CD4-positive, alpha-beta T cell treated with Interleukin-2 at 100 ng/mL for 4 hours (primary cell): ENCODE measurements at regions not wholly inside any gene's neighbourhood (a gene's known extent, or its start where the extent isn't known, plus 50 kb on each side); places are given as distances from the start of the nearest gene placed in this dataset.

ENCODE experiments used
- DNase-seq: peaks from one replicate; pipeline ENCODE4 v3.0.0-alpha.2; 2020; ENCODE audit warnings: low spot score

GRCh38 chr1:42034426-42034825 lies 115.7 kb upstream of the HIVEP3 start:
- no peak for DNase-seq

DNA sequence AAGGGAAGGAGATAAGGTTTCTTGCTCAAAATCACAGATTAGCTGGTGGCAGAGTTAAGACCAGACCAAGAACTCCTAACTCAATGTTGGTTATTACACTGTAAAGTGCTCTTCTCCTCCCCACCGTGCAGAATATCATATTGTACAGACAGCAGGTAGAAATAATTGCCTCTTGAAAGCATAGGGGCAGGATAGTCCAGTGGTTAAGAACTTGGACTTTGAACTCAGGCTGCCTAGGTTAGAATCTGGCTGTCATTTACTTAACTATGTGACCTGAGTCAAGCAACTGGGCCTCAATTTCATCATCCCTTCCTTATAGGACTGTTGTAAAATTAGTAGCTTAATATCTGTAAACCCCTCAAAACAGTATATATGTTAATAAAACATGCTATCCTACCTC lies 114.9 kb upstream of the HIVEP3 start:
- no peak for DNase-seq

DNA sequence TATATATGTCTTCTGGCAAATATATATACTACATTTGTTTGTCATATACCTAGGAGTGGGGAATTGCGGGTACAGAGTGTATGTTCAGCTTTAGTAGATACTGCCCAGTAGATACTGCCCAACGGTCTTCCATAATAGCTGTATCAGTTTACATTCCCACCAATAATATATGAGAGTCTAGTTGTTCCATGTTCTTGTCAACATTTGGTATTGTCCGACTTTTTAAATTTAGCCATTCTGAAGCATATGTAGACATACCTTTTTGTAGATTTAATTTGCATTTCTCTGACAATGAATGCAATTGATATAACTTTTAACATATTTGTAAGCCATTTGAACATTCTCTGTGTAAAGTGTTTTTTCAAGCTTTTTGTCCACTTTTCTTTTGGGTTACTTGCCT lies 99.0 kb upstream of the HIVEP3 start:
- DNase-seq: no peak

GRCh38 chr1:42017259-42017658 lies 98.5 kb upstream of the HIVEP3 start:
- no peak for DNase-seq

- no peak for DNase-seq
Observed at GRCh38 chr1:42014823-42015222, 96.1 kb upstream of the HIVEP3 start.

DNA sequence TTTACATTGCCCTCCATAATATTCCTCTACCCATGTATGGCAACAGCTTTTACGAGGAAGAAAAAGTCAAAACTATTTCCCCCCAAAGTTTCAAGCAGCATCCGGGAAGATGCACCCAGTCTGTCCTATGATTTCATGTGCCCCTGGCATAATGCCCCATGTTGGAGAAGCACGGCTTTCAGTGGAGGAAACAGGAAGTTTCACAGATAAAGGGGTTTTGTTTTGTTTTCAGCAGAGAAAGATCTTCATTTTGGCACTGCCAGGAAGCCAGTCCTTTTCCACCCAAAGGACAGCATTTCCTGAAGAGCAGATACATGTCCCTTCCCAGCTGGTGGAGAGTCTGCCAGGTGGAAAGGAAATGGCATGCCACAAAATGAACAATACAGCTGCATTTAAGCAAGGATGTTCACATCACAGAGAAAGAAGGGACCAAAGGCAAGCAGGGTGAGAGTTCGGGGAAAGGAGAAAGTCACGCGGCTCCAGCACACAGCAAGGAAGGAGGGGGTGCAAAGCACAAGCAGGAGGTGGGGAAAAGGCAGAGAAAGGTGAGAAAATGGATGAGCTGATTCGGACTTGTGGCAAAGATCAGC lies 95.3 kb upstream of the HIVEP3 start:
- DNase-seq: no peak

DNA sequence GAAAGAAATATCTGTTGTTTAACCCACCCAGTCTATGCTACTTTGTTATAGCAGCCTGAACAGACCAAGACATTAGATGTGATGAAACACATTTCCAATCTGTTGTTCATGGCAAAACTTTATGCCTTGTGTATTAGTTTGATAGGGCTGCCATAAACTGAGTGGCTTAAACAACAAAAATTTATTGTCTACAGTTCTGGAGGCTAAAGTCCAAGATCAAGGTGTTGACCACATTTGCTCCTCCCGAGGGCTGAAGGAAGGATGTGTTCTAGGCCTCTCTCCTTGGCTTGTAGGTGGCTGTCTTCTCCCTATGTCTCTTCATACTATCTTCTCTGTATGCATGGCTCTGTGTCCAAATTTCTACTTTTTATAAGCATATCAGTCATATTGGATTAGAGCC lies 94.1 kb upstream of the HIVEP3 start:
- no peak for DNase-seq

- DNase-seq: no peak
Observed at GRCh38 chr1:42010381-42010780, 91.7 kb upstream of the HIVEP3 start.

DNA sequence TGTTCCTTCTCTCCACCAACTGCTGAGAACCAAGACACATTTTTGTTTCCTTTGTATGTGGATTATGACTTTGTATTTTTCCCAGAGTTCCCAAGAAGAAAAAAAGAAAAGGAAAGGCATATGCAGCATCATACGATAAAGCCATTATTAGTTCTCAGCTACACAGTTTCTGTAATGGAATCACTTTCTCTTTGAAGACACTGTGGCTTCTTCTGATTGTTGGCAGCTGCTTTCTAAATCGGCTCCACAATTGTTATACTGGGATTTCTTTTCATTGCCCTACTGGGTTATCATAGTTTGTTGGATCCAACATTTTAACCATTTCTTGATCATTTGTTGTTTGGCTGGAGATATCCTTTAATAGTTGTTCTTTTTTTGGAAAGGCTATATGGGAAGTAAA lies 89.5 kb upstream of the HIVEP3 start:
- DNase-seq: no peak

DNA sequence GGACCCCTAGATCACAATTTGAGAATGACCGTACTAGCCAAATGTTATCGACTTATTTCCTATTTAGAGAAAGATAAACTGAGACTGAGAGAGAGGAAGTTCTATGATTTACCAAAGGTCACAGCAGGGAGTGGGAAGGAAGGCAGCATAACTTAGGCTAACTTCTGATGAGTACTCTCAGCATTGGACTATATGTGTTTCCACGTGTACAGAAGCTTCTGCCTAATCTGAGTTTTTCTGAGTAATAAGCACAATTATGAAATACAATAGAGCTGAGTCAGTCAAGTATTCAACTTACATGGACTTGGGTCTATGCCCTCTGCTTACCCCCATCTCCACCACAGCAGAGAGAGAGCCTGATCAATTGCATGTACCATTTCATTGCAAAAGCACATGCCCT lies 88.1 kb upstream of the HIVEP3 start:
- DNase-seq: no peak

DNA sequence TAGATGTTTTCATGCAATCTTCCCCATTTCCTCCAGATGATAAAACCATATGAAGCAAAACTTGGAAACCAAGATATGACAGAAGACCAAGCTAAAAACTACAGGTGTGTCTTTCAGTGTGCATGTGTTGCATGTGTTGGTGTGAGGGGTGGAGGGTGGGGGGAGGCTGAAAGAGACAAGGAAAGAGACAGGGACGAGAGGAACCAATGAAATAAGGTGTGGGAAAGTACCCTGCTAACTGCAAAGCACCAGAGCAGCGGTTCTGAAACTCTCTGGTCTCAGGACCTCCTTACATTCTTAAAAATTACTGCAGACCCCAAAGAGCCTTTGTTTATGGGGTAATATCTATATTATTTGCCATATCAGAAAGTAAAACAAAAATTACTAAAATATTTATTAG lies 87.4 kb upstream of the HIVEP3 start:
- DNase-seq: no peak

GRCh38 chr1:42005530-42005929 lies 86.8 kb upstream of the HIVEP3 start:
- no peak for DNase-seq

- DNase-seq: no peak
Observed at GRCh38 chr1:42004860-42005259, 86.1 kb upstream of the HIVEP3 start.

DNA sequence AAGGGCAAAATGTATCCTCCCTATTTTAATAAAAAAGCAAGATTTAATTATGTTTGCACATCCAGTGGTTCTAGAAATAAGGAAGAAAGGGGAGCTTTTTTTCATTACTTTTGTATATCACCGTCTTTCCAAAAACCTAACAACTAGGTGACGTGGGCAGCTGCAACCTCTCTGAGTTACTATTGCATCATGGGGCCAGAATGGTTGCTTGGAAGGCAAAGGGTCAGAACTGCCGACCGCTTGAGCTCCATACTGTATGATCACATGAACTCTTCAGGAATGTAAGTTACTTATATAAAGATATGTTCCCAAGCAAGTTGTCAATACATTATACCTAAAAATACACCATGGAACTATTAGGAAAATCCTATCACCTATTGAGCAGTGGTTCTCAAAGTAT lies 85.6 kb upstream of the HIVEP3 start:
- no peak for DNase-seq

DNA sequence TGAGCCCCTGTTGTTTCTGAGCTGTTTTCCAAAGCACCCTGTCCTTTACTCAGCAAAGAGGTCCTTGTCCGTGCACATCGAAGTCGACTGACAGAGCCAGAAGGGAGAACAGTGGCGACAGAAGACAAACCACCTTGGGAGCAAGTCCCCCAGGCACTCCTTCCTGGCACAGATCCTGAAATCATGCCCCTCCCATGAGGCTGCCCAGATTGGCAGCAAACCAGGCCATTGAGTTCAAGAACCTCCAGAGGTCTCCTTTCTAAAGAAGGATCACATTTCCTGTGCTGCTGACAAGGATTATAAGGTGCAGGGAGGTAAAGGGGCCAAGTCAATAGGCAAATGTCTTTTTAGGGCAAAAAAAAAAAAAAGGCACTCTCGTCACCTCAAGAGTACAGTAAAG lies 84.7 kb upstream of the HIVEP3 start:
- no peak for DNase-seq

- no peak for DNase-seq
Observed at GRCh38 chr1:42002220-42002619, 83.5 kb upstream of the HIVEP3 start.

DNA sequence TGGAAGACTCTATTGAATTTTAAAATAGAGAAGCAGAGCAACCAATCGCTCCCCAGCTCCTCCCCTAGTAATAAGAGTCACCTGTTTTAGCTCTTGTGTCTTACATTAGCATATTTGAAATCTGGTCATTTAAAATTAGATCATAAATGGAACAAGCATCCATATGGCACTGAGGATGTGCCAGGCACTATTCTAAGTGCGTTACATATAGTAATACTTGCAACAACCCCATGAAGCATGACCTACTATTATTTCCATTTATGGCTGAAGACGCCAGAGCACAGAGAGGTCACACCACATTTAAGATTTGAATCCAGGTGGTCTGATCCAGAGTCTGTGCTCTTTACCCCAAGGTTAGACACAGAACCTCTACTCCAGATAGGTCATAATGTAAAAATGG lies 82.0 kb upstream of the HIVEP3 start:
- no peak for DNase-seq

GRCh38 chr1:41999884-42000283 lies 81.2 kb upstream of the HIVEP3 start:
- no peak for DNase-seq

GRCh38 chr1:41998250-41998649 lies 79.5 kb upstream of the HIVEP3 start:
- DNase-seq: no peak

DNA sequence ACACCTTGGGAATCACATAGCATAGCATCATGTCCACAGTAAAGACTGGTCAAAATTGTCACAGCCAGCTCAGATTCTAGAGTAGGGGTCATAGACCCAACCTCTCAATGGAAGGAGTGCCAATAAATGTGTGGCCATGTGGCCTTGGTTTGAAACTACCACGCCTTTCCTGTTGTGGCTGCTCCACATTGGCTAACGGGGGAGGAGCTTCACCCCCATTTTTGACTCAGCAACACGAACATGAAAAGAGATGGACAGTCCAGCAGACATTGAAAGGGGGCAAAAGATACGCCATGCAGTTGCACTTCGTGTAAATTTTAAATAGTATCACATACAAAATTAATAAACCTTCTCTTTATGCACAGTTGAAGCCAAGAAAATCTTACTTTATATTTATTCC lies 78.4 kb upstream of the HIVEP3 start:
- DNase-seq: no peak

DNA sequence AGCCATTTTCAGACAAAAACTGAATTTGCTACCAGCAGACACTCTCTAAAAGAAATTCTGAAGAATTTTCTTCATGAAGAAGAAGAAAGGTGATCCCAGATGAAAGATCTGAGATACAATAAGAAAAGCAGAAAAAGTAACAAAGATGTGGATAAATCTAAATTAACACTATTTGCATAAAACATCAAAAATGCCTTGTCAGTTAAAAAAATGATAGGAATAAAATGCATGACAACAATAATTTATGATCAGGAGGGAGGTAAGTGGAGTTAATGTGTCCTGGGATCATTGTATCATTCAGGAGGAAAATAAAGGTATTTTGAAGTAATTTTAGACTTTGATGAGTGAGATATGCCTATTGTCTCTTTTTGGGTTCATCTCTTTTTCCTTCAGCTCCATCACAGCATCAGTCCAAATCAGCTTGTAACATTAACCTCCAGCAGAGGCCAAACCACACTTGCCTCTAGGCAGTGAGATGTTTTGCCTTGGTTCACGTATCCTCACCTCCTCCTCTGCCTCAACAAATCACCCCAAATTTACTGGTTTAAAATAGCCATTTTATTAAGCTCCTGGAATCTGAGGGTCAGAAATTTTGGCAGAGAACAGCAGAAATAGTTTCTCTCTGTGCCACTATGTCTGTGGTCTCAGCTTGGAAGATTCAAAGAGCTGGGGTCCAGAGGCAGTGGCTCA lies 76.9 kb upstream of the HIVEP3 start:
- no peak for DNase-seq

GRCh38 chr1:41994195-41994894 lies 75.6 kb upstream of the HIVEP3 start:
- DNase-seq: no peak

DNA sequence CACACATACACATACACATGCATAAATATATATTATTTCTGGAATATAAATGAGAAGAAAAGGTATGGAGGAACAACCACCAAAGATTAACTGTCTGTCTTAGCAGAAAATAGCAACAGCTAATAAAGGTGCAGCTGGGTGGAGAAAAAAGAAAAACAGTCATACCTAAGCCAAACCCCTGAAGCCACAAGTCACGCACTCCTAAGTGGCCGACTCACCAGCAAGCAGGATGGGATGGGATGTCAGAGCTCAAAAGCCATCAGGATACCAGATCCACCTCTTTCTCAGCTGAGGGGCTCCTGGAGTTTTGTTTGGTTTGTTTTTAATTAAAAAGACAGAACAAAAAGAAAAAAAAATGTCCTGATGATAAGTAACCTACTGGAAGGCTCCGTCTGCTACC lies 64.7 kb upstream of the HIVEP3 start:
- no peak for DNase-seq

GRCh38 chr1:41981796-41982195 lies 63.1 kb upstream of the HIVEP3 start:
- DNase-seq: no peak
